ENCODE measurements at regions not wholly inside any gene's neighbourhood (a gene's known extent, or its start where the extent isn't known, plus 50 kb on each side); places are given as distances from the start of the nearest gene placed in this dataset.

DNA sequence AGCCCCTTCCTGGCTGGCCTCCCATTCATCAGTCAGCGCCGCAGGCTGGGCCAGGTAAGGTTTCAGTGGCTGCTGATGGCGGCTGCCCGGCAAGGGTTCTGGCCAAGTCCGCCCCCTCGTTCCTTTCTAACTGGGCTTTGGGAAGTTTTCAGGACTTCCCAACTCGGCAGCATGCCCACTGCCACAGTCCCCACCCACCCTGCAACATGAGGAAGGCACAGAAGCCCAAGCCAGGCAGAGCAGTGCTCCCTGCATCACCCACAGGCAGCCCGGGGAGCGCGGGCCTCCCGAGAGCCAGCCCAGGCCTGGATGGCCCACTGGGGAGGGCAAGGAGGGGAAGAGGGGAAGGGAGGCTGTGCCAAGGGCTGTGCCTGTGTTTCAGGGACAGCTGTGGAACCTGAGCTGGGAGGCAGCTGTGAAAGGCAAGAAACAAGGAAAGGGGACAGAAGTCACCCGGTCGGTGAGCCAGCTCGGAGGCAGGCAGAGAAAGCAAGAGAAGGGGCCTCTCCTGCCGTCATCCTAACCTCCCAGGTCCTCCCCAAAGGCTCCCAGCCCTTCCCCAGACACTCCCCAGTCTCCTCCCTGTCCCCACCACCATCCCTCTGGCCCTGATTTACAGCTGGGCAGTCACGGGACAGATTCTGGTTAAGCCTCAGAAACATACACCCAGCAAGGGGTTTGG, 73.9 kb downstream of the CPN2 start:
- H3K27ac Mint-ChIP-seq (ENCODE audit: low read depth): no peak overlapping the region

DNA sequence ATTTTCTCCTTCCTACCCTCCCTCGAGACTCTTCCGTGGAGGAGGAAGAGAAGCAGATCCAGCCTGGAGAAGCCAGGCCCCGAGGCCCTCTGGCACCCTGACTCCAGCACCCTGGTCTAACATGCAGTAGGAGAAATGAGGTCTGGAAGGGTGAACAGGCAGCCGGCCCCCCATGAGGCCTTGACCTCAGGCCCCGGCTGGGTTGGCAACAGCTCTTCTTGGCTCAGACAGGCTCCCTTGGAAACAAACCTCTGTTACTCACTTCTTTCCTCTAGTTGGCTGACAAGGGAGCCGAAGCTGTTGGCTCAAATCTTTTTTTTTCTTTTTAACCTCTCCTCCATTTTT, 73.4 kb downstream of the CPN2 start:
- H3K27ac Mint-ChIP-seq (ENCODE audit: low read depth): peak overlapping the region; percentile 6
- H3K4me1 Mint-ChIP-seq: peaks cover 7% of the 10 kb centered on the region
- no peak overlapping the region for H3K4me3 Mint-ChIP-seq
- no peaks in the 10 kb centered on the region for H3K9me3 Mint-ChIP-seq
- peaks cover 8% of the 10 kb centered on the region for H3K36me3 Mint-ChIP-seq (ENCODE audit: insufficient read depth)
- peaks cover 29% of the 10 kb centered on the region for H3K27me3 Mint-ChIP-seq
- no peak for DNase-seq (ENCODE audit: low spot score in 2 of 2)
- no peak for ATAC-seq (replicated peaks; ENCODE audit: extremely low read depth, poor library complexity, severe bottlenecking)

More for the DNA sequence above, 73.9 kb downstream of the CPN2 start:
- H3K9me3 Mint-ChIP-seq: no peaks in the 10 kb centered on the region
- DNase-seq (ENCODE audit: low spot score in 2 of 2): no peak
- peaks cover 7% of the 10 kb centered on the region for H3K4me1 Mint-ChIP-seq
- H3K36me3 Mint-ChIP-seq (ENCODE audit: insufficient read depth): peaks cover 8% of the 10 kb centered on the region
- no peak for ATAC-seq (replicated peaks; ENCODE audit: extremely low read depth, poor library complexity, severe bottlenecking)
- peaks cover 24% of the 10 kb centered on the region for H3K27me3 Mint-ChIP-seq
- no peak overlapping the region for H3K4me3 Mint-ChIP-seq

DNA sequence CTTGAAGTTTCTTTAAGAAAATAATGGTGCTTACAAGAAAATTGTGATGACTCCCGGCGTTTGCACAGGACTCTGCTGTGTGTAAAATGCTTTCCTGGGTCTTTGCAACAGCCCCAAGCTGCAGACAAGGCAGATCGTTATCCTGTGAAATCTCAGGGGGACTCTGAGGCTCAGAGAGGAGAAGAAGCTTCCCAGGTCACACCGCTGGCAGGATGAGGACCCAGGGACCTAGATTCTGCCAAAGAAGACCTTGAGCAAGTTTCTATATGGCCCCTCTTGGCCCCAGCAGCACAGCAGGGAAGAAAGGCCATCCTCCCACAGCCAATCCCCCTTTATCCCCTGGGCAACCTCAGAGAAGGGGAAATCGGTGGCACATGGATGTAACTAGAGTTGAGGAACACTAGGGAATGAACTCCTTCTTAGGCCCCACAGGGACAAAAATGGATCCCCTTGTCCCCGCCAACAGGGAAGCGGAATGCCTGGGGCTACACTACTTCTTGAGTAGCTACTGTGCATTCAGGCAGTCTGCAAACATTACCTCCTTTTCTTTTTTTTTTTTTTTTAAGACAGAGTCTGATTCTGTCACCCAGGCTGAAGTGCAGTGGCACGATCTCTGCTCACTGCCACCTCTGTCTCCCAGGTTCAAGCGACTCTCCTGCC, 72.8 kb downstream of the CPN2 start:
- H3K27ac Mint-ChIP-seq (ENCODE audit: low read depth): peak overlapping the region; percentile 6

DNA sequence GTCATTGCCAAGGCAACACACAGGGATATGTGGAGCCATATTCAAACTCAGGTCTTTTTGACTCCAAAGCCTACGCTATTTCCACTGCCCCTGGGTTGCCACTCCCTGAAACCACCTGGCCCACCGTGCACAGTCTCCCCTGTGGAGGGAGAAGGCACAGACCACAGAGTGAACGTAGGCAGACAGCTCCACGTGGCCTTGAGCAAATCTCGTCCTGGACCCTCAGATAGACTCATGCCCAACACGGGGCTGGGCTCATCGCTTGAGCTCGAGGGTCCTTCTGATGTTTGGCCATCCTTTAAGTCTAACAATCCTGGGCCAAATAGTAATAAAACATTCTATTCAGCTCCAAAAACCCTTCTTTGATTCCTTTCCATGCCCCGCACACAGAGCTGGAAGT, 72.0 kb downstream of the CPN2 start:
- Mint-ChIP-seq H3K27ac (ENCODE audit: low read depth) (no peak overlapping the region), H3K9me3 (no peaks in the 10 kb centered on the region), H3K36me3 (ENCODE audit: insufficient read depth) (peaks cover 8% of the 10 kb centered on the region), H3K4me3 (no peak overlapping the region), H3K4me1 (peaks cover 7% of the 10 kb centered on the region), H3K27me3 (peaks cover 38% of the 10 kb centered on the region)
- DNase-seq (ENCODE audit: low spot score in 2 of 2): no peak
- ATAC-seq (replicated peaks; ENCODE audit: extremely low read depth, poor library complexity, severe bottlenecking): no peak

More for the DNA sequence above, 72.8 kb downstream of the CPN2 start:
- Mint-ChIP-seq H3K36me3 (ENCODE audit: insufficient read depth) (peaks cover 8% of the 10 kb centered on the region), H3K27me3 (peaks cover 30% of the 10 kb centered on the region), H3K4me1 (peaks cover 7% of the 10 kb centered on the region), H3K9me3 (no peaks in the 10 kb centered on the region), H3K4me3 (no peak overlapping the region)
- ATAC-seq (replicated peaks; ENCODE audit: extremely low read depth, poor library complexity, severe bottlenecking) (no peak), DNase-seq (ENCODE audit: low spot score in 2 of 2) (no peak)

DNA sequence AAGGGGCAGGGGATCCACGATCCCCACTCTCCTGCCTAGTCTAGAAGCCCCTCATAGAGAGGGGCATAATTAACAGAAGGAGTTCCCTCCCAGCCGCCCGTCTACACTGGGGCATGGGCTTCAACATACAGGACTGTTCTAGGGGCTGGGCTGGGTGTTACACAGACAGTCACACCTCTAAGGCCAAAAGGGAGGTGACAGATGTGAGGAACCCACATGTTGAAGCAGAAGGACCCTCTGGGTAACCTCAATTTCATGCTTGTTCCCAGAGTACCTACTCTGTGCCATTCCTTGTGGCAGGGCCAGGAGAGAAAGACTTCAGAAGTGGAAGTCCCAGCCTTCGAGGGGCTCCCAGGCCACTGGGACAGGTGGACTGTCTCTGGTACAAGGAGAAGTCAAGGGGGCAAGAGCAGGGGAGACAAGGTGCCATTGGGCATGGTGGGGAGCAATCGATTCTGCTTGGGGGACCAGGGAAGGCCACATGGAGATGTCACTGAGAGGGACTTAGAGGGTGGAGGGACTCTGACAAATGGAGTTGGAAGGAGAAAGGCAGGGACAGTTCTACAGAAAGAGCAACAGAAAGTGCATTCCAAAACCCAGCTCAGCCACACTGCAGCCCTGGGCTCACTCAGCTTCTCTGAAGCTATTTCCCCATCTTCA, 71.3 kb downstream of the CPN2 start:
- Mint-ChIP-seq H3K36me3 (ENCODE audit: insufficient read depth) (peaks cover 8% of the 10 kb centered on the region), H3K27me3 (peaks cover 44% of the 10 kb centered on the region), H3K4me3 (no peak overlapping the region), H3K4me1 (peaks cover 6% of the 10 kb centered on the region), H3K27ac (ENCODE audit: low read depth) (no peak overlapping the region), H3K9me3 (no peaks in the 10 kb centered on the region)
- ATAC-seq (replicated peaks; ENCODE audit: extremely low read depth, poor library complexity, severe bottlenecking) (no peak), DNase-seq (ENCODE audit: low spot score in 2 of 2) (no peak)

DNA sequence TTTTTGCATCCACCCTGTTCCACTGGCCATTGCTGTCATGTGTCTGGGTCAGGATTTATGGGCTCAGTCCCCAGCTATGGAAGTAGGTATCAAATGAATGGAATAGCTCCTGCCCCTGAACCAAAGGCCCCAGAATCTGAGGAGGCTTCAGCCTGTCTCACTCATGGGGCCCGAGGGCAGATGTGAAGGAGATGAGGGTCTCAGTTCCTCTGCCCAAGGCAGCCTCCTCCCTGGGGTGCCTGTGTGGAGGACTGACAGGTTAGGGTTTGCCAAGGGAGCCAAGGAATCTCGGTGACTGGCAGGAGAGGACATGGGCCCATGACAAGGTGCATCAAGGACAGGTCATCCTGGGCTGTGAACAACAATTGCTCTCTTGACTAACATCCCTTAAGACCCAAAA, 70.4 kb downstream of the CPN2 start:
- H3K27ac Mint-ChIP-seq (ENCODE audit: low read depth): no peak overlapping the region
- no peak for DNase-seq (ENCODE audit: low spot score in 2 of 2)
- H3K4me3 Mint-ChIP-seq: no peak overlapping the region
- H3K9me3 Mint-ChIP-seq: no peaks in the 10 kb centered on the region
- peaks cover 44% of the 10 kb centered on the region for H3K27me3 Mint-ChIP-seq
- no peaks in the 10 kb centered on the region for H3K4me1 Mint-ChIP-seq
- no peak for ATAC-seq (replicated peaks; ENCODE audit: extremely low read depth, poor library complexity, severe bottlenecking)
- peaks cover 4% of the 10 kb centered on the region for H3K36me3 Mint-ChIP-seq (ENCODE audit: insufficient read depth)

DNA sequence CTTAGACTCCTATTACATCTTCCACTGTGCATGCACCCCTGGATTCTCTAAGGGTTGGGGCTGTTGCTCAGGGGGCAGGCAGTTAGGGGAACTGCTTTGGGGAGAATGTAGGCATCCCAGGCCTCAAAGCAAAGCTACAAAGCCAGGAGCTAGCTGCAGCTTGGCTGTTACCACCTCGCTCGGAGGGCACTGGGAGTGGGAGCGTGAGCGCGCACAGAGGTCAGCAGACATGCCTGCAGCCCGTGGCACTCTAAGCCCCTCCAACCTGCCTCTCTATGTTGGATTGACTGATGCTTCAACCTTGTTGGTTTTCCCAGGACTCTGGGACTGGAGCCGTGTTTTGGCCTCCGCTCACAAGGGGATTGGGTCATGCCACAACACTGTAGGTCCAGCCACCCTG, 69.8 kb downstream of the CPN2 start:
- peaks cover 2% of the 10 kb centered on the region for H3K36me3 Mint-ChIP-seq (ENCODE audit: insufficient read depth)
- no peak for ATAC-seq (replicated peaks; ENCODE audit: extremely low read depth, poor library complexity, severe bottlenecking)

DNA sequence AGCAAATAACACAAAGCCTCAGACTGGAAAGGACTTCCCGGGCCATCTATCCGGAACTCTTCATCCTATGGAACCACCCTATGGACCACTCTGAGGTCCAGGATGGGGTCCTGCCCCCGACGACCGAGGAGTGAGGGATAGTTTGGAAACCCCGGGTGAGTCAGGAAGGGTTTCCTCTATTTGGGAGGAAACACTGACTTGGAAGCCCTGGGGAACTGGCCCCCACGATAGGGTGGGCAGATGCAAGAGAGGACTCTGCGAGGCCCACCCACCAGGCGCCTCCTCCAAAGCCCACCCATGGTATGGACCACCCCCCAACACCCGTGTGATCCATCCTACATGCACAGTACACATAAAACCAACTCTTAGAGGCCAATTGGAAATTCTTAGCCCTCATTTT, 69.4 kb downstream of the CPN2 start:
- Mint-ChIP-seq H3K9me3 (no peaks in the 10 kb centered on the region), H3K4me1 (no peaks in the 10 kb centered on the region), H3K4me3 (no peak overlapping the region), H3K27ac (ENCODE audit: low read depth) (no peak overlapping the region), H3K27me3 (peaks cover 44% of the 10 kb centered on the region), H3K36me3 (ENCODE audit: insufficient read depth) (peaks cover 2% of the 10 kb centered on the region)
- DNase-seq (ENCODE audit: low spot score in 2 of 2) (no peak), ATAC-seq (replicated peaks; ENCODE audit: extremely low read depth, poor library complexity, severe bottlenecking) (no peak)

More for the DNA sequence above, 69.8 kb downstream of the CPN2 start:
- Mint-ChIP-seq H3K4me1 (no peaks in the 10 kb centered on the region), H3K27ac (ENCODE audit: low read depth) (no peak overlapping the region), H3K27me3 (peaks cover 44% of the 10 kb centered on the region), H3K9me3 (no peaks in the 10 kb centered on the region), H3K4me3 (no peak overlapping the region)
- no peak for DNase-seq (ENCODE audit: low spot score in 2 of 2)

DNA sequence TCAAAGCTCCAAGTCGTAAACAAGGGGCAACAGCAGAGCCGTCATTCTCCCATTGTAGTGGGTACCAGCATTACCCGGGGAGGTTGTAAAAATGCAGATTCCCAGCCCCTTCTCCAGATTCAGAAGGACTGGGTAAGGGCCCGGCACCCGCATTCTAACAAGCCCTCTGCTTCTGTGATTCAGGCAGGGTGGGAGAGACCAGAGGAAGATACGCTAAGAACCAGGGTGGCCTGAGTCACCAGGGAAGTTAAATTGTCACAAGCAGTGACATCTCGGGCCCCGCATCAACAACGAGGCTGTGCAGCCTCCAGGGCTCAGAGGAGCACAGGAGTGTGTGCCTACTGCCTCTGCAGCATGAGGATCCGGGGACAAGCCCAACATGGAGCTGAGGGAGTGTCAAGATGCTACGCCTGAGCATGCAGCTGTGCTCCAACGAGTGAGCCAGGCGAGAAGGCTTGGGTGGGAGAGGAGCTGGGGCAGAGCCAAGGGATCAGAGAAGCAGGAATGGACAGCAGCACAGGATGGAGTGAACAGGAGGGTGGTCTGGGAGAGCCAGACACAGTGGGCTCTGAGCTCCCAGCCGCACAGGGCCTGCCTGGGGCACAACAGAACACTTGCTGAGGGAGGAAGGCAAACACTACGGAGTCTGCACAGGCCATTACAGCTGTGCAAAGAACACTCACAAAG, 68.5 kb downstream of the CPN2 start:
- H3K27me3 Mint-ChIP-seq: peaks cover 44% of the 10 kb centered on the region
- no peaks in the 10 kb centered on the region for H3K4me1 Mint-ChIP-seq
- no peak for DNase-seq (ENCODE audit: low spot score in 2 of 2)

DNA sequence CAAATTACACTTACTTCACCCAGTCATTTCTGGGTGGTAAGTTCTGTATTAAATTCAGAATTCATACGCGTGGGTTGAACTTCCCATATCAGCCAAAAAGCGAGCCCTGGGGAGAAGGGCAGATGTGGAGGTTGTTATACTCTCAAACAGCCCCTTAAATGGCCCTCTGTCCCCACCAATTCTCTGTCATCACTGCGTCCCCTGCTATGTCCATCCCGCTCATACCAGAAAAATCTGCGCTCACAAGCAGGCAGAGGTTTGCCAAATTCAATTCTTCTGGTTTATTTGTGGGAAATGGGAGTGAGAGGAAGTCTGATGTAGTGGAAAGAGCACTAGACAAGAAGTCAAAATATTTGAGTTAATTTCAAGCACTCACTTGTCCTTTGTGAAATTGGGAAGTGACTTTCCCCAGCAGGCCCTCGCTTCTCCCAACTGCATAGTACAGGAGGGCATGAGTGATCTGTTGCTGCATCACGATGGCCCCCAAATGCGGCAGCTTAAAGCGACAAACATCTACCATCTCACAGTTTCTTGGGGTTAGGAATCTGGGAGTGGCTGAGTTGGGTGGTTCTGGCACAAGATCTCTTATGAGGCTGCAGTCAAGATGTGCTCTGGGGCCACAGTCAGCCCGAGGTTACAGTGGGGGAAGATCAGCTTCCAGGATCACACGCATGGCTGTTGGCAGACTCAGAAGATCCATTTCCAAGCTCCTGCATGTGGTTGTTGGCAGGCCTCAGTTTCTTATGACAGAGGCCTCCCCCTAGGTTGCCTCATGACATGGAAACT, 67.7 kb downstream of the CPN2 start:
- Mint-ChIP-seq H3K27ac (ENCODE audit: low read depth) (no peak overlapping the region), H3K4me3 (no peak overlapping the region), H3K27me3 (peaks cover 44% of the 10 kb centered on the region), H3K36me3 (ENCODE audit: insufficient read depth) (no peaks in the 10 kb centered on the region), H3K4me1 (no peaks in the 10 kb centered on the region), H3K9me3 (no peaks in the 10 kb centered on the region)
- ATAC-seq (replicated peaks; ENCODE audit: extremely low read depth, poor library complexity, severe bottlenecking): no peak
- no peak for DNase-seq (ENCODE audit: low spot score in 2 of 2)

More for the DNA sequence above, 68.5 kb downstream of the CPN2 start:
- ATAC-seq (replicated peaks; ENCODE audit: extremely low read depth, poor library complexity, severe bottlenecking): no peak
- no peak overlapping the region for H3K27ac Mint-ChIP-seq (ENCODE audit: low read depth)
- no peaks in the 10 kb centered on the region for H3K36me3 Mint-ChIP-seq (ENCODE audit: insufficient read depth)
- H3K4me3 Mint-ChIP-seq: no peak overlapping the region
- H3K9me3 Mint-ChIP-seq: no peaks in the 10 kb centered on the region

DNA sequence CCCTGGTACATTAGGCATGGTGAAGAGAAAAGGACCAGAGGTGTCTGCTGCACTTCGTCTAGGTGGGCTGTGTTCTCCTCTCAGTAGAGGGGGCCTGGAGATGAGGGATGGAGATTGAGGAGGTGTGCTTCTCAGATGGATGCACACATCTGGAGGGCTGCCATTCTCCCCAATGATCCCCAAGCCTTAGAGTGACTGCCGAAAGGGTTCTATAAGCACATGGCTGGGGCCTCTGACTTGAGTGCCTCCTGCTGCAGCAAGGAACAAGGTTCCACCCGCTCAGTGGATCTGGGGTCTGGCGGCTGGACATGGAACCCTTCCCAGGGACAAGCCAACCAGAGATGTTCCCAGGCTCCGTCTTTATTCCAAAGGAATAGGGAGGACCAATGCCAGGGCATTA, 66.8 kb downstream of the CPN2 start:
- Mint-ChIP-seq H3K27me3 (peaks cover 49% of the 10 kb centered on the region), H3K4me3 (no peak overlapping the region), H3K9me3 (no peaks in the 10 kb centered on the region), H3K4me1 (no peaks in the 10 kb centered on the region), H3K36me3 (ENCODE audit: insufficient read depth) (no peaks in the 10 kb centered on the region), H3K27ac (ENCODE audit: low read depth) (no peak overlapping the region)
- DNase-seq (ENCODE audit: low spot score in 2 of 2): no peak
- ATAC-seq (replicated peaks; ENCODE audit: extremely low read depth, poor library complexity, severe bottlenecking): no peak

All from central memory CD8-positive, alpha-beta T cell (primary cell).